Kidney epithelial cell (primary cell): ENCODE measurements at regions not wholly inside any gene's neighbourhood (a gene's known extent, or its start where the extent isn't known, plus 50 kb on each side); places are given as distances from the start of the nearest gene placed in this dataset.
A peak's percentile ranks its signal among the peaks of the same experiment; 100 is the strongest.

Source experiments
- DNase-seq: peaks from one replicate; pipeline ENCODE4 v3.0.0-alpha.2; 2010; ENCODE audit warnings: low read depth
- H3K27me3 ChIP-seq: 2 replicates; pipeline ENCODE4 v1.6.0; 2011; ENCODE audit warnings: low read length; ENCODE audit not compliant: control insufficient read depth, insufficient read depth
- H3K36me3 ChIP-seq: 2 replicates; pipeline ENCODE4 v1.5.1; 2011; ENCODE audit warnings: low read length; ENCODE audit not compliant: control insufficient read depth, insufficient read depth
- H3K4me3 ChIP-seq: 2 replicates; pipeline ENCODE4 v1.5.1; 2011; ENCODE audit warnings: low read depth, mild to moderate bottlenecking, control low read depth, low read length
- CTCF ChIP-seq: IDR thresholded peaks from 2 replicates; pipeline ENCODE4 v1.5.1; 2011; ENCODE audit warnings: mild to moderate bottlenecking, moderate library complexity, low read length, control low read depth, inconsistent platforms; ENCODE audit not compliant: insufficient read depth, poor library complexity, severe bottlenecking

GRCh38 chr3:102972350-102972749, 537.5 kb downstream of the ZPLD1 start:
- DNase-seq = no peak
- H3K36me3 ChIP-seq = no peaks in the 10 kb centered on the region
- no peaks in the 10 kb centered on the region for H3K27me3 ChIP-seq
- H3K4me3 ChIP-seq = no peak overlapping the region
- no peak for TF ChIP-seq CTCF

- Histone ChIP-seq H3K27me3 (no peaks in the 10 kb centered on the region), H3K36me3 (no peaks in the 10 kb centered on the region), H3K4me3 (no peak overlapping the region)
- TF ChIP-seq CTCF = no peak
- DNase-seq = no peak
Observed at GRCh38 chr3:102974333-102974732, 539.5 kb downstream of the ZPLD1 start.

- Histone ChIP-seq H3K36me3 (no peaks in the 10 kb centered on the region), H3K4me3 (no peak overlapping the region), H3K27me3 (no peaks in the 10 kb centered on the region)
- TF ChIP-seq CTCF = no peak
- DNase-seq = no peak
Observed at GRCh38 chr3:102979191-102979590, 544.4 kb downstream of the ZPLD1 start.

GRCh38 chr3:102979682-102980354, 545.0 kb downstream of the ZPLD1 start:
- no peaks in the 10 kb centered on the region for H3K27me3 ChIP-seq
- peak; percentile 90 for DNase-seq
- H3K36me3 ChIP-seq = no peaks in the 10 kb centered on the region
- no peak overlapping the region for H3K4me3 ChIP-seq
- TF ChIP-seq CTCF = no peak

GRCh38 chr3:102980355-102980696, 545.5 kb downstream of the ZPLD1 start:
- no peak for TF ChIP-seq CTCF
- Histone ChIP-seq H3K4me3 (no peak overlapping the region), H3K27me3 (no peaks in the 10 kb centered on the region), H3K36me3 (no peaks in the 10 kb centered on the region)
- DNase-seq = no peak
